GM18502 (cell line): ENCODE measurements at regions not wholly inside any gene's neighbourhood (a gene's known extent, or its start where the extent isn't known, plus 50 kb on each side); places are given as distances from the start of the nearest gene placed in this dataset.

Experiments
- ATAC-seq: cut with Tn5 transposase; IDR thresholded peaks from one replicate; pipeline ENCODE4 v1.9.1; 2021; ENCODE audit warnings: mild to moderate bottlenecking; ENCODE audit not compliant: unreplicated experiment, poor library complexity

GRCh38 chr6:144731229-144731628, 446.1 kb downstream of the UTRN start:
- ATAC-seq, result no peak

- ATAC-seq, result no peak
Observed at GRCh38 chr6:144736763-144737162, 451.6 kb downstream of the UTRN start.

DNA sequence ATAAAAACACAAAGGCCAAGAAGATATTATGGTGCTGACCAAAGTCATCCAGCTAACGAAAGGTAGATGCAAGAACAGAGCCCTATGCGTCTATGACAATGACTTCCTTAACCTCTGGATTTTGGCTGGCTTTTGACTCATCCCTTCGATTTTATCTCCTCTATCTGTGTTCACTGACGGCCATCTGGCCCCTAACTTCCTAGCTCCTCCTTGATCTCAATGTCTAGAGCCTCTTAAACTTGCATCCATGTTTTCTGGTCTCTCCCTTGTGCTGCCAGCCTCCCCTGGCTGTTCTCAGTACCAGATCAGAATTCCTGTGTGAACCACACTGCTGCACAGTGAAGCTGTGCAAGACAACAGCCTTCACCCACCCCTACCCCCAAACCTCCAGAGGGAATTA, 452.9 kb downstream of the UTRN start:
- ATAC-seq, result no peak

DNA sequence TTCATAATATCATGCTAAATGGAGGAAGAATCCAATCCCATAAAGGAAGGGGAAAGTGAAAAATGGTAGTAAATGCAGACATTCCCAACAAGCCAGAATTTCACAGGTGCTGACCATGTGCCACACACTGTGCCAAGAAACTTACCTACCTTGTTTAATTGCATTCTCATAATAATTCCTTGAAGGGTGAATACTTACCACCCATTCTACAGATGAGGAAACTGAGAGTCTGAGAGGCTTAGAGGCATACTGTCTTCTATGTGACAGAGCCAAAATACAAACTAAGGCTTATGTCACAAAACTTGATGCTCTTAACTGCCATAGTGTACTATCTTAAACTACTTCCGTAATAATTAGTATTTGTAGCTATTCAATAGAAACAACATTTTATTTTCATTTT, 454.7 kb downstream of the UTRN start:
- ATAC-seq, result no peak

GRCh38 chr6:144741659-144742058, 456.5 kb downstream of the UTRN start:
- no peak for ATAC-seq

- ATAC-seq, result no peak
Observed at GRCh38 chr6:144742779-144743178, 457.6 kb downstream of the UTRN start.

DNA sequence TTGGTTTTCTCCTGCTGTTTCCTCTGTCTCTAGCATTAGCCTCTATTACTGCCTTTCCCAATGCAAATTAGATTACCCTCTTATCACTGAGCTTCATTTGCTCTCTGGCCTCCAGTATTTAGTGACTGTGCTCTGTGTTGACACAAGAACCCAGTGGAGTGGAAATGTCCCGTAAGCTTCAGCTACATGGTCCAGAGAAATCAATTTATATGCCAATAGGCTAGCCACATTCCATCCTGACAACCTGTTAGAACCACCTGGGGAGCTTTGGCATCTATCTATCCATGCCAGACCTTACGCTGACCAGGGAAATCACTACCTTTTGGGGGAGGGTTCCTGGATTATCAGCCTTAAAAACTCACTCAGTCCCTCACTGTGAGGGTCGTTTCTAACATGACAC, 459.6 kb downstream of the UTRN start:
- ATAC-seq, result no peak

GRCh38 chr6:144745439-144745838, 460.3 kb downstream of the UTRN start:
- ATAC-seq, result no peak

- no peak for ATAC-seq
Observed at GRCh38 chr6:144746902-144747469, 461.9 kb downstream of the UTRN start.

- ATAC-seq, result no peak
Observed at GRCh38 chr6:144749263-144749662, 464.1 kb downstream of the UTRN start.

- peak; percentile 94 for ATAC-seq
Observed at GRCh38 chr6:144753023-144753705, 468.0 kb downstream of the UTRN start.

DNA sequence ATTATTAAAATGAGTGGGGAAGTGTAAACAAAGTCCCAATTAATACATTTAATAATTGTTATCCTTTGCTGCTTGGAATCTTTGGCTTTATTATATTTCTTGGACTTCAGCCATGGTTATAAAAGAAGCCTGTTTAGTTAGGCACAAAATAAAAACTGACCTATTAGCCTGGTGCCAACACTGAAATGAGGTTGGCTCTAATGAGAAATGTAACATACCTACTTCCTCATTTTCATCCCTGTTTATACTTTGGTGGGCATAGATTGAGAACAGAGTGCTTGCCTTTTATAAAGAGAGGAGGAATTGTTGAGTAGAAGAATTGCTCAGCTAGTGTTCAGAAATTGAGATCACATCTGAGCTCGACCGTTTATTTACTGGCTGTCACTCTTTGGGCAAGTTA, 471.3 kb downstream of the UTRN start:
- no peak for ATAC-seq

- ATAC-seq, result no peak
Observed at GRCh38 chr6:144757299-144757698, 472.2 kb downstream of the UTRN start.

DNA sequence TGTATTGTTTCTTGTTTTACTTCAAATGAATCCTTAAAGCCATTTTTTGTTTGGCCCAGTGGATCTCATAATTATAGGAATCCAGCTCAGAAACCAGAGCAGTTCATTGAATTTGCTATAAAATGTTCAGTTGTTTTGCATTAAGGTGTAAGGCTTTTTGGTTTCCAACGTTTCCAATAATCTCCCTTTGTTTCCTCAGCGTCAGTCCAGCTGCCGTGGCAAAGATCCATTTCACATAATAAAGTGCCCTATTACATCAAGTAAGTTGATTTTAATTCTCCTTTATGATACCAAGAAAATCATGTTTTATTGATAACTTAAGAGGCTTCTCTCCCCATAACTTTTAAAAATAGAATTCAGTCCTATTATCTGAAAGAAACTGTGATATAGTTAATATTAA, 472.6 kb downstream of the UTRN start:
- ATAC-seq, result no peak

DNA sequence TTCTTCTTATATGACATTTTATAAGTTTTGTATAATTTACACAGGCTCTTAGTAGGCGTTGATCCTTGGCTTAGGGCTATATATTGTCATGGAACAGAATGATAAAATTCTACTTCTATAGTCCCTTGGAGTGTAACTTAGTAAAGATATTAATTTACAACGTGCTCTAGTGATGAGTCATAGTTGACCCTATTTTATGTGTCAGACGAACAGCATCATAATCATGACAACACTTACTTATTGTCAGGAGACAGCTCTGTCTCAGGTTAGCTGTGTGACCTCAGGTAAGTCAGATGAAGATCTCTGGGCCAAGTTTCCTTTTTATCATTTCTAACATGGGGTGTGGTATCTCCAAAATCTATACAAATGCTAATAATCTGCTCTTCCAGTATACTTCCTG, 473.5 kb downstream of the UTRN start:
- peak; percentile 60 for ATAC-seq

DNA sequence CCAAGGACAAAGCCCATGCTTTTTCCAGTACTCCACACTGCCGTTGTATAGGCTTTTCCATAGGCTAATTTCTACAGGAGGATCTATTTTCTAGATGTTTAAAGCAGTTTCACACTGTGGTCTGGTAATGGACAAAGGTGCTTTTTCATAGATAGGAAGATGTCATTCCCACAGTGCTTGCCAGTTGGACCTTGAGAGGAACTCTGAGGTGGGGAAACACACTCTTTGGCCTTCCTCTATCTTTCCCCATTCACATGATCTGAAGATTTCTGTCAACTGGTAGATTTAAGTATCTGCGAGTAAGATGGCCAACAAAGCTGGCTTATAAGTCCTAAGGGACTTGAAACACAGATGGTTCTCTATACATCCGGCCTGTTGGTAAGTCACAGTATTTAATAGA, 477.3 kb downstream of the UTRN start:
- no peak for ATAC-seq

DNA sequence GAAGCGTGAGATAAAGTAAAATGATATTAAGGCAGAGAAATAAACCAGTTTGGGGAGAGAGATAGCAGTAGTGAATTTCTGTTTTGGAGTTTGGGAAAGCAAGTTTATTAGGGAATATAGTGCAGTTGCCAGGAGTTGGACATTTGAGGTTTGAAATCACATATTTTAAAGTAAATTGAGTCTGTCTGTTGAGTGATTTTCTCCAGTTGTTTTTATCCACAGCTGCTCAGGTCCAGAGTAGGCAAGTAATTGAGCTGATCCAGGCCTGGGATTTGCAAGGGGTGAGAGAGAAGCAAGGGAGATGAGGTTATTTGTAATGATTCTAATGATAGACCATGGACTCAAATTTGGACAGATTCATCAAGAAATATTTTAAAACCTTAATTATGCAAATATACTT, 481.9 kb downstream of the UTRN start:
- ATAC-seq, result no peak

- ATAC-seq, result no peak
Observed at GRCh38 chr6:144768551-144769075, 483.5 kb downstream of the UTRN start.

- ATAC-seq, result no peak
Observed at GRCh38 chr6:144769142-144769541, 484.0 kb downstream of the UTRN start.

DNA sequence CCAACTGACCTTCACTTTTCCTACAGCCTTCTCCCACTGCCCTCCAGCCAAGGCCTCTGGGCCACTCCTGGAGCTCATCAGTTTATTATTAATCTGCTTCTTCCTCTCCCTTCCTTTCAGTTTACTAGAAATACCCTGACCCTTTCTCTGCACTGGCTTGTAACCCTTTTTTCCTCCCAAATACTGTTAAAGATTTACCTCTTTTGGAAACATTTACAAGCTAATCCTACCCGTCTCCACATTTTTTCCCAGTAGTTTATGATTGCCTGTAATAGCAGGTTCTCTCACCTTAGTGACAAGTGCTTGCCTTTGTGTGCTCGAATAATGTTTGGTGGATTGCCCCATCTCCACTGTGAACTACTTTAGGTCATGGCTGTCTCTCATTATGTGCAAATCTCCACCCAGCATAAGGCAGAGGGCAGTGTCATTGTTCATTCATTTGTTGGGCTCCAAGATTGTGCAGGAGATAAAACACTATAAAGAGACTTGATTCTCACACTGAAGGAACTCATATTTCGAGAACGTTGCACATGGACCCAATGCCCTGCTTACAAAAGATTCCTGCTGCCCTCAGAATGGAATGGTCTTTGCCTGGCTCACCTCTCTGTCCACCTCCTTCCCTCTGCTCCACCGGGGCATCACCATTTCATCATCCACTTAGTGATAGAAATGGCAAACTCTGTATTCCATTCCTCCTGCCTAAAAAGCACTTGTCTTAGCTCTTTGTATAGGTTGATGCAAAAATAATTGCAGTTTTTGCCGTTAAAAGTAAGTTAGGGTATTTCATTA, 491.1 kb downstream of the UTRN start:
- ATAC-seq, result no peak

DNA sequence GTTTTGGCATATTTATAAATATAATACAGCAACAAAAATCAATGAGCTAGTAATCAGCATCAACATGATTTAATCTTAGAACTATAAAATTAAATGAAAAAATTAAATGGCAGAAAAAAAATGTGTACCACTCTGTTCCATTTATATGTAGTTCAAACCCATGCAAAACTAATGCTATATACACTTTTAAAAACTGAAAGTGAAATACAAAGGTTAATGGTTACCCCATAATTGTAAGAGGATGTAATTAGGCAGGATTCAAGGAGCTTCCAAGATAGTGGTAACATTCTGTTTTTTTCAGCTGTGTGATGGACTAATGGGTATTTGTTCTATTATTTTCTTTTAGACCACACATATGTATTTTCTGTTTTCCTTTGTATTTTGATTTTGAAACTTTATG, 492.1 kb downstream of the UTRN start:
- no peak for ATAC-seq
